GM12878 (cell line): ENCODE measurements at regions not wholly inside any gene's neighbourhood (a gene's known extent, or its start where the extent isn't known, plus 50 kb on each side); places are given as distances from the start of the nearest gene placed in this dataset.

Experiments used
- EP300 ChIP-seq, 2 experiments: fragments of 150-350 bp in 1 of 2; IDR thresholded peaks; 2 replicates each; pipeline ENCODE4 v1.6.1; 2011 to 2012; ENCODE audit warnings: low read depth in 2 of 2, low read length in 2 of 2, borderline replicate concordance in 1 of 2, improper control_type of control experiment in 1 of 2, inconsistent platforms in 1 of 2; ENCODE audit not compliant: control insufficient read depth in 1 of 2
- MEF2A ChIP-seq: IDR thresholded peaks from 2 replicates; pipeline ENCODE4 v1.6.1; 2011; ENCODE audit warnings: low read depth, mild to moderate bottlenecking, low read length, moderate library complexity; ENCODE audit not compliant: insufficient read depth
- NFIC ChIP-seq: IDR thresholded peaks from 2 replicates; pipeline ENCODE4 v1.6.1; 2012; ENCODE audit warnings: low read depth, mild to moderate bottlenecking, inconsistent platforms, low read length, moderate library complexity
- NR2C2 ChIP-seq: IDR thresholded peaks from 2 replicates; pipeline ENCODE4 v1.6.1; 2011; ENCODE audit warnings: borderline replicate concordance, low read depth; ENCODE audit not compliant: control insufficient read depth, insufficient read length
- POLR2AphosphoS5 ChIP-seq: IDR thresholded peaks from 2 replicates; pipeline ENCODE4 v1.6.1; 2011; ENCODE audit warnings: mild to moderate bottlenecking, low read length, inconsistent platforms
- SUZ12 ChIP-seq: fragments of 200-600 bp; sonication (generic); IDR thresholded peaks from one replicate; pipeline ENCODE4 v1.6.1; 2018; ENCODE audit warnings: antibody characterized with exemption, mild to moderate bottlenecking; ENCODE audit not compliant: unreplicated experiment
- TF ChIP-seq, protein P1 (sequence below): IDR thresholded peaks from 2 replicates; pipeline ENCODE4 v1.6.1; 2012; ENCODE audit warnings: low read depth, low read length, improper control_type of control experiment
- TF ChIP-seq, protein P2 (sequence below), 3 experiments: IDR thresholded peaks in 2 of 3; conservative IDR thresholded peaks in 1 of 3; 2 replicates each; pipeline ENCODE4 v1.5.1; 2011; ENCODE audit warnings: low read depth in 3 of 3, low read length in 3 of 3, mild to moderate bottlenecking in 3 of 3, control low read depth in 2 of 3, moderate library complexity in 2 of 3, inconsistent platforms in 1 of 3, mixed read lengths in 1 of 3; ENCODE audit not compliant: control insufficient read depth in 2 of 3, insufficient read depth in 1 of 3; ENCODE audit errors: extremely low read depth in 1 of 3
- TF ChIP-seq, protein P3 (sequence below): IDR thresholded peaks from 2 replicates; pipeline ENCODE4 v1.6.1; 2011; ENCODE audit warnings: mild to moderate bottlenecking, low read depth, low read length, moderate library complexity; ENCODE audit not compliant: insufficient replicate concordance
- TF ChIP-seq, protein P4 (sequence below): fragments of 450-650 bp; formaldehyde crosslinking; IDR thresholded peaks from 2 replicates; pipeline ENCODE4 v1.4.0; 2022; ENCODE audit warnings: mild to moderate bottlenecking, moderate library complexity
- TF ChIP-seq, protein P5 (sequence below): IDR thresholded peaks from 2 replicates; pipeline ENCODE4 v1.6.1; 2012; ENCODE audit warnings: mild to moderate bottlenecking, low read depth, low read length

DNA sequence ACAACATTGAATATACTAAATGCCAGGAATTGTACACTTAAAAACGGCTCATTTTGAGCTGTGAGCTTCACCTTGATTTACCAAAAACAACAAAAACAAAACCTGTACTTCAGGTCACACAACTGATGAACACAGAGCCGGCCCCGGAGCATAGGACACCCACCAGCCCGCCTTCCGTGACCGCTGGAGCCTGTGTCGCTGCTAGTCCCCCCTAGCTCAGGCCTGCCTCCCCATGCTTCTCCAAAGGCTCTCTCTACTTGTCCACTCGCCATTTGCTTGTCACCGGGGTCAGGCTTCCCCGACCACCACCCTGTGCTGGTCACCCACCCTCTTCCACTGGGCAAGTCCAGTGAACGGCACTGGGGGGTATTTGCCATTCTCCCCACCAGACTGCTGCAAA is 113.8 kb upstream of the TNRC6C start:
- TF ChIP-seq, protein P1, sequence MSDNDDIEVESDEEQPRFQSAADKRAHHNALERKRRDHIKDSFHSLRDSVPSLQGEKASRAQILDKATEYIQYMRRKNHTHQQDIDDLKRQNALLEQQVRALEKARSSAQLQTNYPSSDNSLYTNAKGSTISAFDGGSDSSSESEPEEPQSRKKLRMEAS = no peak
- TF ChIP-seq EP300 (IDR thresholded peaks at IDR 0.05; ENCODE audit: borderline replicate concordance in 1 of 2, control insufficient read depth in 1 of 2, low read depth in 2 of 2, low read length in 2 of 2) (no peak), SUZ12 (no peak), NR2C2 (no peak), POLR2AphosphoS5 (no peak), MEF2A (no peak), NFIC (no peak)
- TF ChIP-seq, protein P2, sequence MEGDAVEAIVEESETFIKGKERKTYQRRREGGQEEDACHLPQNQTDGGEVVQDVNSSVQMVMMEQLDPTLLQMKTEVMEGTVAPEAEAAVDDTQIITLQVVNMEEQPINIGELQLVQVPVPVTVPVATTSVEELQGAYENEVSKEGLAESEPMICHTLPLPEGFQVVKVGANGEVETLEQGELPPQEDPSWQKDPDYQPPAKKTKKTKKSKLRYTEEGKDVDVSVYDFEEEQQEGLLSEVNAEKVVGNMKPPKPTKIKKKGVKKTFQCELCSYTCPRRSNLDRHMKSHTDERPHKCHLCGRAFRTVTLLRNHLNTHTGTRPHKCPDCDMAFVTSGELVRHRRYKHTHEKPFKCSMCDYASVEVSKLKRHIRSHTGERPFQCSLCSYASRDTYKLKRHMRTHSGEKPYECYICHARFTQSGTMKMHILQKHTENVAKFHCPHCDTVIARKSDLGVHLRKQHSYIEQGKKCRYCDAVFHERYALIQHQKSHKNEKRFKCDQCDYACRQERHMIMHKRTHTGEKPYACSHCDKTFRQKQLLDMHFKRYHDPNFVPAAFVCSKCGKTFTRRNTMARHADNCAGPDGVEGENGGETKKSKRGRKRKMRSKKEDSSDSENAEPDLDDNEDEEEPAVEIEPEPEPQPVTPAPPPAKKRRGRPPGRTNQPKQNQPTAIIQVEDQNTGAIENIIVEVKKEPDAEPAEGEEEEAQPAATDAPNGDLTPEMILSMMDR (IDR thresholded peaks at IDR 0.05 in 2 of 3, conservative IDR thresholded peaks at IDR 0.05 in 1 of 3; ENCODE audit: control insufficient read depth in 2 of 3, extremely low read depth in 1 of 3, insufficient read depth in 1 of 3, low read depth in 3 of 3, low read length in 3 of 3) = no peak
- TF ChIP-seq, protein P3, sequence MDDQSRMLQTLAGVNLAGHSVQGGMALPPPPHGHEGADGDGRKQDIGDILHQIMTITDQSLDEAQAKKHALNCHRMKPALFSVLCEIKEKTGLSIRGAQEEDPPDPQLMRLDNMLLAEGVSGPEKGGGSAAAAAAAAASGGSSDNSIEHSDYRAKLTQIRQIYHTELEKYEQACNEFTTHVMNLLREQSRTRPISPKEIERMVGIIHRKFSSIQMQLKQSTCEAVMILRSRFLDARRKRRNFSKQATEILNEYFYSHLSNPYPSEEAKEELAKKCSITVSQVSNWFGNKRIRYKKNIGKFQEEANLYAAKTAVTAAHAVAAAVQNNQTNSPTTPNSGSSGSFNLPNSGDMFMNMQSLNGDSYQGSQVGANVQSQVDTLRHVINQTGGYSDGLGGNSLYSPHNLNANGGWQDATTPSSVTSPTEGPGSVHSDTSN = no peak
- TF ChIP-seq, protein P4, sequence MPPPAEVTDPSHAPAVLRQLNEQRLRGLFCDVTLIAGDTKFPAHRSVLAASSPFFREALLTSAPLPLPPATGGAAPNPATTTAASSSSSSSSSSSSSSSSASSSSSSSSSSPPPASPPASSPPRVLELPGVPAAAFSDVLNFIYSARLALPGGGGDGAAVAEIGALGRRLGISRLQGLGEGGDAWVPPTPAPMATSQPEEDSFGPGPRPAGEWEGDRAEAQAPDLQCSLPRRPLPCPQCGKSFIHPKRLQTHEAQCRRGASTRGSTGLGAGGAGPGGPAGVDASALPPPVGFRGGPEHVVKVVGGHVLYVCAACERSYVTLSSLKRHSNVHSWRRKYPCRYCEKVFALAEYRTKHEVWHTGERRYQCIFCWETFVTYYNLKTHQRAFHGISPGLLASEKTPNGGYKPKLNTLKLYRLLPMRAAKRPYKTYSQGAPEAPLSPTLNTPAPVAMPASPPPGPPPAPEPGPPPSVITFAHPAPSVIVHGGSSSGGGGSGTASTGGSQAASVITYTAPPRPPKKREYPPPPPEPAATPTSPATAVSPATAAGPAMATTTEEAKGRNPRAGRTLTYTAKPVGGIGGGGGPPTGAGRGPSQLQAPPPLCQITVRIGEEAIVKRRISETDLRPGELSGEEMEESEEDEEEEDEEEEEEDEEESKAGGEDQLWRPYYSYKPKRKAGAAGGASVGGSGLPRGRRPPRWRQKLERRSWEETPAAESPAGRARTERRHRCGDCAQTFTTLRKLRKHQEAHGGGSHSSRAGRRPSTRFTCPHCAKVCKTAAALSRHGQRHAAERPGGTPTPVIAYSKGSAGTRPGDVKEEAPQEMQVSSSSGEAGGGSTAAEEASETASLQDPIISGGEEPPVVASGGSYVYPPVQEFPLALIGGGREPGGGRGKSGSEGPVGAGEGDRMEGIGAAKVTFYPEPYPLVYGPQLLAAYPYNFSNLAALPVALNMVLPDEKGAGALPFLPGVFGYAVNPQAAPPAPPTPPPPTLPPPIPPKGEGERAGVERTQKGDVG (CRISPR knock-in tag) = no peak
- TF ChIP-seq, protein P5, sequence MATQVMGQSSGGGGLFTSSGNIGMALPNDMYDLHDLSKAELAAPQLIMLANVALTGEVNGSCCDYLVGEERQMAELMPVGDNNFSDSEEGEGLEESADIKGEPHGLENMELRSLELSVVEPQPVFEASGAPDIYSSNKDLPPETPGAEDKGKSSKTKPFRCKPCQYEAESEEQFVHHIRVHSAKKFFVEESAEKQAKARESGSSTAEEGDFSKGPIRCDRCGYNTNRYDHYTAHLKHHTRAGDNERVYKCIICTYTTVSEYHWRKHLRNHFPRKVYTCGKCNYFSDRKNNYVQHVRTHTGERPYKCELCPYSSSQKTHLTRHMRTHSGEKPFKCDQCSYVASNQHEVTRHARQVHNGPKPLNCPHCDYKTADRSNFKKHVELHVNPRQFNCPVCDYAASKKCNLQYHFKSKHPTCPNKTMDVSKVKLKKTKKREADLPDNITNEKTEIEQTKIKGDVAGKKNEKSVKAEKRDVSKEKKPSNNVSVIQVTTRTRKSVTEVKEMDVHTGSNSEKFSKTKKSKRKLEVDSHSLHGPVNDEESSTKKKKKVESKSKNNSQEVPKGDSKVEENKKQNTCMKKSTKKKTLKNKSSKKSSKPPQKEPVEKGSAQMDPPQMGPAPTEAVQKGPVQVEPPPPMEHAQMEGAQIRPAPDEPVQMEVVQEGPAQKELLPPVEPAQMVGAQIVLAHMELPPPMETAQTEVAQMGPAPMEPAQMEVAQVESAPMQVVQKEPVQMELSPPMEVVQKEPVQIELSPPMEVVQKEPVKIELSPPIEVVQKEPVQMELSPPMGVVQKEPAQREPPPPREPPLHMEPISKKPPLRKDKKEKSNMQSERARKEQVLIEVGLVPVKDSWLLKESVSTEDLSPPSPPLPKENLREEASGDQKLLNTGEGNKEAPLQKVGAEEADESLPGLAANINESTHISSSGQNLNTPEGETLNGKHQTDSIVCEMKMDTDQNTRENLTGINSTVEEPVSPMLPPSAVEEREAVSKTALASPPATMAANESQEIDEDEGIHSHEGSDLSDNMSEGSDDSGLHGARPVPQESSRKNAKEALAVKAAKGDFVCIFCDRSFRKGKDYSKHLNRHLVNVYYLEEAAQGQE = no peak
